GM12891 (cell line): ENCODE measurements at regions not wholly inside any gene's neighbourhood (a gene's known extent, or its start where the extent isn't known, plus 50 kb on each side); places are given as distances from the start of the nearest gene placed in this dataset.

Source experiments
- POLR2A ChIP-seq: IDR thresholded peaks from 2 replicates; pipeline ENCODE4 v1.6.1; 2011; ENCODE audit warnings: low read depth, low read length, control low read depth
- POLR2AphosphoS5 ChIP-seq: IDR thresholded peaks from 2 replicates; pipeline ENCODE4 v1.6.1; 2011; ENCODE audit warnings: low read depth, low read length, control low read depth

GRCh38 chr4:176484301-176484984, 164.7 kb downstream of the SPCS3 start:
- TF ChIP-seq POLR2A: no peak
- TF ChIP-seq POLR2AphosphoS5: no peak
